Posterior cingulate gyrus (tissue), 11 donors: ENCODE measurements at regions not wholly inside any gene's neighbourhood (a gene's known extent, or its start where the extent isn't known, plus 50 kb on each side); places are given as distances from the start of the nearest gene placed in this dataset.

Source experiments
- DNase-seq, 10 donors: peaks; one replicate each; pipeline versions ENCODE4 v3.0.0 to v3.0.0-alpha.2; 2020 to 2021; ENCODE audit warnings: mixed read lengths in 3 of 10
- intact Hi-C: fragments of 100-400 bp; cut with DNase I; formaldehyde crosslinking; loops from one replicate; pipeline ENCODE4 v1.15.1; 2023

GRCh38 chr5:98099448-98100105 is 673.9 kb upstream of the RGMB start:
- no peak for DNase-seq
- intact Hi-C loops: no loop called here

- no peak for DNase-seq
- intact Hi-C loops: no loop called here
Measured at GRCh38 chr5:98101131-98101530, 672.3 kb upstream of the RGMB start.

- no peak for DNase-seq
- intact Hi-C loops: no loop called here
Measured at GRCh38 chr5:98102936-98103335, 670.5 kb upstream of the RGMB start.

GRCh38 chr5:98103807-98104206 is 669.7 kb upstream of the RGMB start:
- DNase-seq: no peak
- intact Hi-C loops: no loop called here

- intact Hi-C loops: no loop called here
- no peak for DNase-seq
Measured at GRCh38 chr5:98104454-98105188, 668.8 kb upstream of the RGMB start.

- no peak for DNase-seq
- intact Hi-C loops: no loop called here
Measured at GRCh38 chr5:98105681-98106080, 667.8 kb upstream of the RGMB start.

- DNase-seq: no peak
- intact Hi-C loops: no loop called here
Measured at GRCh38 chr5:98106116-98107031, 667.1 kb upstream of the RGMB start.

- no peak for DNase-seq
- intact Hi-C loops: no loop called here
Measured at GRCh38 chr5:98108497-98108896, 665.0 kb upstream of the RGMB start.

- intact Hi-C loops: no loop called here
Measured at GRCh38 chr5:98109561-98110006, 663.9 kb upstream of the RGMB start.

GRCh38 chr5:98110282-98110691 is 663.2 kb upstream of the RGMB start:
- no peak for DNase-seq
- intact Hi-C loops: no loop called here

More at GRCh38 chr5:98109561-98110006, 663.9 kb upstream of the RGMB start:
- DNase-seq: no peak

- intact Hi-C loops: no loop called here
- no peak for DNase-seq
Measured at GRCh38 chr5:98110791-98111190, 662.7 kb upstream of the RGMB start.

- no peak for DNase-seq
- intact Hi-C loops: no loop called here
Measured at GRCh38 chr5:98111686-98112085, 661.8 kb upstream of the RGMB start.

GRCh38 chr5:98121036-98121936 is 652.2 kb upstream of the RGMB start:
- intact Hi-C loops: no loop called here
- peak in 3 of 10 donors; percentile 51 to 70 (median 58) for DNase-seq

- intact Hi-C loops: no loop called here
- no peak for DNase-seq
Measured at GRCh38 chr5:98128271-98128670, 645.2 kb upstream of the RGMB start.

- DNase-seq: no peak
- intact Hi-C loops: no loop called here
Measured at GRCh38 chr5:98128846-98129245, 644.6 kb upstream of the RGMB start.

- intact Hi-C loops: no loop called here
- no peak for DNase-seq
Measured at GRCh38 chr5:98130261-98131035, 643.0 kb upstream of the RGMB start.

- intact Hi-C loops: no loop called here
Measured at GRCh38 chr5:98144116-98144515, 629.3 kb upstream of the RGMB start.

GRCh38 chr5:98144710-98145109 is 628.8 kb upstream of the RGMB start:
- intact Hi-C loops: no loop called here
- DNase-seq: no peak

More at GRCh38 chr5:98144116-98144515, 629.3 kb upstream of the RGMB start:
- DNase-seq: no peak

GRCh38 chr5:98157368-98157767 is 616.1 kb upstream of the RGMB start:
- intact Hi-C loops: no loop called here
- no peak for DNase-seq
